NCI-H526 treated with DMSO at 0.1 percent for 48 hours (cell line): ENCODE measurements at regions not wholly inside any gene's neighbourhood (a gene's known extent, or its start where the extent isn't known, plus 50 kb on each side); places are given as distances from the start of the nearest gene placed in this dataset.

Source experiments
- DNase-seq: peaks from one replicate; lab custom pipeline; 2025; lab: John Stamatoyannopoulos, UW

GRCh38 chr14:97581016-97581415, 783.8 kb downstream of the VRK1 start:
- DNase-seq: no peak

GRCh38 chr14:97582022-97582421, 784.8 kb downstream of the VRK1 start:
- no peak for DNase-seq

GRCh38 chr14:97584528-97584927, 787.3 kb downstream of the VRK1 start:
- no peak for DNase-seq

GRCh38 chr14:97592341-97592980, 795.3 kb downstream of the VRK1 start:
- DNase-seq: no peak

GRCh38 chr14:97594306-97594705, 797.1 kb downstream of the VRK1 start:
- DNase-seq: no peak

GRCh38 chr14:97602438-97603117, 805.4 kb downstream of the VRK1 start:
- DNase-seq: no peak

- DNase-seq: no peak
Measured at GRCh38 chr14:97603201-97603600, 806.0 kb downstream of the VRK1 start.

- no peak for DNase-seq
Measured at GRCh38 chr14:97604731-97605130, 807.5 kb downstream of the VRK1 start.

GRCh38 chr14:97618401-97618800, 821.2 kb downstream of the VRK1 start:
- no peak for DNase-seq

GRCh38 chr14:97618917-97619690, 821.9 kb downstream of the VRK1 start:
- DNase-seq: no peak

GRCh38 chr14:97620066-97620465, 822.9 kb downstream of the VRK1 start:
- DNase-seq: no peak

- no peak for DNase-seq
Measured at GRCh38 chr14:97624985-97625384, 827.8 kb downstream of the VRK1 start.

GRCh38 chr14:97625477-97625876, 828.3 kb downstream of the VRK1 start:
- no peak for DNase-seq

GRCh38 chr14:97626088-97626487, 828.9 kb downstream of the VRK1 start:
- DNase-seq: no peak

GRCh38 chr14:97630249-97630648, 833.1 kb downstream of the VRK1 start:
- no peak for DNase-seq

- DNase-seq: no peak
Measured at GRCh38 chr14:97633131-97633738, 836.1 kb downstream of the VRK1 start.

GRCh38 chr14:97634751-97635150, 837.6 kb downstream of the VRK1 start:
- no peak for DNase-seq

GRCh38 chr14:97638864-97639263, 841.7 kb downstream of the VRK1 start:
- DNase-seq: no peak

- DNase-seq: no peak
Measured at GRCh38 chr14:97640031-97640430, 842.8 kb downstream of the VRK1 start.

- DNase-seq: no peak
Measured at GRCh38 chr14:97641827-97642226, 844.6 kb downstream of the VRK1 start.

GRCh38 chr14:97642631-97643030, 845.4 kb downstream of the VRK1 start:
- DNase-seq: no peak

- DNase-seq: no peak
Measured at GRCh38 chr14:97644365-97644764, 847.2 kb downstream of the VRK1 start.

GRCh38 chr14:97649752-97650151, 852.6 kb downstream of the VRK1 start:
- DNase-seq: no peak
